Activated naive CD4-positive, alpha-beta T cell (primary cell): ENCODE measurements at regions not wholly inside any gene's neighbourhood (a gene's known extent, or its start where the extent isn't known, plus 50 kb on each side); places are given as distances from the start of the nearest gene placed in this dataset.

ENCODE experiments used
- DNase-seq, 4 experiments: peaks; one replicate each; lab custom pipeline; 2025; lab: John Stamatoyannopoulos, UW

GRCh38 chr3:31004025-31004678 lies 109.7 kb upstream of the GADL1 start:
- DNase-seq: no peak

DNA sequence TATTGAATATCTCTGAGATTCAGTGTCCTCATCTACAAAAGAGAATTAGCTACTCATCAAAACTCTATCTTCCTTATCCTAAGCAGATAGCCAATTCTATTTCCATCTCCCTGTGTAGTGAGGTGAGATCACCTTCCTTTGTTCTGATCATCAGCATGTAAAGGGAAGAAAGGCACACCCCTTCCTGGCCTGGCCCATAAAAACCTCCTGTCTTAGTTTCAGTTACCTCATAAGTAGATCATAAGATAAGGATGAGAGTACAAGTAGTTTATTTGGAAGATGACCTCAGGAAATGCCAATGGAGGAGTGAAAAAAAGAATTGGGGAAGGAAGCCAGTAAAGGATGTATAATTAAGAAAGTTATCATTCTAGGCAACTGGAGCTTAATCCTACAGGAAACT lies 114.5 kb upstream of the GADL1 start:
- no peak for DNase-seq

GRCh38 chr3:31009881-31010280 lies 115.4 kb upstream of the GADL1 start:
- no peak for DNase-seq

GRCh38 chr3:31010491-31010890 lies 116.0 kb upstream of the GADL1 start:
- DNase-seq: no peak

DNA sequence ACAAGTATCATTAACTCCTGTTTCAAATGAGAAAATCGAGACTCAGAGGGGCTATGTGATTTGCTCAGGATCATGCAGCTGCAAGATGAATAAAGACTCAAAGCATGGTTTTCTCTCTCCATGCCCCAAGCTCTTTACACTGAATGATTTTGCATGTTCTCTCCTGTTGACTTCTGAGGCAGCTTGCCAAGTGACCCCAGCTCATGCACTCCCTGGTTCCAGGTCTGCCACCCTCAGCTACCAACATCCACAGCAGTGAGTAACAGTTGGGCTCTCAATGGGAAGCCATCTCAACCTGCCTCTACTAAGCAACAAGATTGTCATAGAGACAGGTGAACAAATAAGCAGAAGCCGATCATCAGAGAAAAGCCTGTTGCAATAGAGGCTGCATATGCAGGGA lies 116.9 kb upstream of the GADL1 start:
- DNase-seq: no peak

DNA sequence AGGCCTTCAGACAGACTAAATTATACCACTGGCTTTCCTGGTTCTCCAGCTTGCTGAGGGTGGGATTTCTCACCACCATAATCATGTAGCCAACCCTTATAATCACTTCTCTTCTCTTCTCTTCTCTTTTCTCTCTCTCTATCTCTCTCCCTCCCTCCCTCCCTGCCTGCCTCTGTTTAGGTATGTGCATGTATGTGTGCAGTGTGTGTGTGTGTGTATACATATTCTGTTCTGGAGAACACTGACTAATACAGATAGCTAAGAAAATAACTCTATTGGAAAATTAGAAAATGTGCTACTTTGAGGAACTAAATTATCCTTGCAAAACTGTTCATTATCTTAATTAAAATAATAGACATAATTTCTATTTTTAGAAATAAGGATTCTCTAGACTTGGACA lies 118.6 kb upstream of the GADL1 start:
- no peak for DNase-seq

DNA sequence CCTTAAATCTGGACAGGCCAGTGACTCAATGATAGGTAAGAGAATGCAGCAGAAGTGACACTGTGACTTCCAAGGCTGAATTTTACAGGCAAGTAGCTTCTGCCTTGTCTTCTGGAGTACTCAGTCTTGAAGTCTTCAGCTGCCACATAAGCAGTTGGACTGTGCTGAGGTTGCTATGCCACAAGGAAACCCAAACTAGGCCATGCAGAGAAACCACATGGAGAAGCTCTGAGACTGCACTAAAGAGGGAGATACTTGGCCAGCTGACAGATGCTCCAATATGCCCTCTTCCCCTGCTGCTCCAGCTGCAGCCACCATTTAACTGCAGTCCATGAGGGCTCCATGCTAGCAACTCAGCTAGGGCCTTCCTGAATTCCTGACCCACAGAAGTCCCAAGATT lies 119.4 kb upstream of the GADL1 start:
- no peak for DNase-seq

DNA sequence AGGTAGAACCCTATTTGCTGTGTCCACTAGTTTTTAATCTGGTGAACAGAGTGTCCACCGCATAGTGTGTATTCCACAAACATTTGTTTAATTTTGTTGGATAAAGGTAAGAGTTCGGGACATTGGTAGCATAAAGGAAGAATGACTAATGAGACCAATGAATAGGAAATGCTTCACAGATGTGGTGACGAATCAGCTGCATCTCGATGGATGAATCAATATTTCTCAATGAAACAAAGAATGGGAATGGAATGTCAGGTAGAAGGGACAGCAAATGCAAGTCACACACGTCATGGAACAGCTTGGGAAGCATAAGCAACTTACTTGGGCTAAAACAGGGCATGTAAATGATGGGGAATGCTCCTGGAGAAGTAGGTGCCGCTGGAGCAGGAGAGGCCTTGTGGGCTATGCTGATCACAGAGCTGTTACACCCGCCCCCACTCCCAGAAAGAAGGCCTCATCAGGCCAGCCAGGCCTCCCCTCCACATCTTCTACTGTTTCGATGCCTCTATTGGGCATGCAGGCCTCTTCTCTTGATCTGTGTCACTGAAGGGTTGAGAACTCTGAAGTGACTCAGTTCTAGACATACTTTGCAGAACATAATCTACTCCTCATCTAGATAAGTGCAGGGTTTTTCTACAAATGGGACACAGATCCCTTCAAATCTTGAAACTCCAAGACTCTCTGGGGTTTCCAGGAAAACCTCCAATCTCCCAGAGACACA lies 120.0 kb upstream of the GADL1 start:
- DNase-seq: no peak

- no peak for DNase-seq
Observed at GRCh38 chr3:31016196-31016595, 121.7 kb upstream of the GADL1 start.

- DNase-seq: no peak
Observed at GRCh38 chr3:31022716-31023115, 128.3 kb upstream of the GADL1 start.

DNA sequence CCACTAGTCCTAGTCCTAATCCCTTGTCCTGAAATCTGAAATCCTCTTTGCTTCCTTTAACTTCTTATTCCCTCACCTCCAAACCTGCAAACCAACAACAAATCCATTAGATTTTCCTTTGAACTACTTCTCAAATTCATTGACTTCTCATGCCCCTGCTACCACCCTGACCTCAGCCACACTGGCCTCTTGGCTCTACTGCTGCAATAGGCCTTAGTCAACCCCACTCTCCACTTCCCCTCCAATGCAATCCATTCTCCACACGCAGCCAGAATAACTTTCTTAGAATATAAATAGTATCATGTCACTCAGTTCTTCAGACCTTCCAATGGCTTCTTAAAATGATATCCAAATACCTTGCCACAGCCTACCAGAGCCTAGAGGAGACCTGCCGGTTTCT lies 131.1 kb upstream of the GADL1 start:
- no peak for DNase-seq

DNA sequence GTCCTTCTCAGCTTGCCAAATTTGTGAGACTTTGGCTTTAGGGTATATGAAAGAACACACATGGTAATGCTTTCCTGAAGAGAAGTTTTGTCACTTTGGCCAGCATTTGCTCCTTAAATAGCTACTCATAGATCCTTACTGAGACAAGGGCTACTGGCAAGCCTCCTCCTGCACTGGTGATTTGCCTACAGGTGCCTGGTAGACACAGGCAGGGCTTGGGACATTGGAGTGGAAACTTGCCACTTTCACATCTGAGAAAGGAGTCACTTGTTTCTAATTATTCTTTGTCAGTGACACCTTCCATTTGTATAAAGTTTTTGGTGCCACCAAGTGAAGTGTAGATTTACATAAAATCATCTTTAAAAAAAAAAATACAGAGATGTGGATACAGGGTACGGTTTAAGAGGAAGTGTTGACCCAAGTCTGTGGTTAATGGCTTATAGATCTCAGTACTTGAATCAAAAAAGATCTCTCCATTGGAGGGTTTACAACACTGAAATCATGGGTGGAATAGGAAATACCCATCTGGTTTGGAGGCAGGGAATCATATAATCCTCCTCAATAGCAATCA lies 132.8 kb upstream of the GADL1 start:
- DNase-seq: no peak

DNA sequence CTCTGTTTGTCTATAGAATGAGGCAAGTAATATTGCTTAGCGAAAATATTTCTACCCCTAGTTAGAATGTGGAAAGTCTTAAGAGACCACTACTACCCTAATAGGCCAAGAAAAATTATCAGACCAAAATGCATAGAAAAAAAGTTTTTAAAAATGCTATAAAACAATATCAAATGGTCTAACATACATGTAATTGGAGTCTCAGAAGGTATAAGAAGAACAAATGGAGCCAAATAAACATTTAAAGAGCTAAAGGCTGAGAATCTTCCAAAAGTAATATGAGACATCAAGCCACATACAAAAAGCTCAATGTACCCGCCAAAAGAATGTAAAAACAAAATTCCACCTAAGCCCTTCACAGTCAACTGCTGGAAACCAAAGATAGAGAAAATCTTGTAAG lies 133.5 kb upstream of the GADL1 start:
- no peak for DNase-seq

- DNase-seq: no peak
Observed at GRCh38 chr3:31028766-31029165, 134.3 kb upstream of the GADL1 start.

- no peak for DNase-seq
Observed at GRCh38 chr3:31029706-31030105, 135.2 kb upstream of the GADL1 start.

DNA sequence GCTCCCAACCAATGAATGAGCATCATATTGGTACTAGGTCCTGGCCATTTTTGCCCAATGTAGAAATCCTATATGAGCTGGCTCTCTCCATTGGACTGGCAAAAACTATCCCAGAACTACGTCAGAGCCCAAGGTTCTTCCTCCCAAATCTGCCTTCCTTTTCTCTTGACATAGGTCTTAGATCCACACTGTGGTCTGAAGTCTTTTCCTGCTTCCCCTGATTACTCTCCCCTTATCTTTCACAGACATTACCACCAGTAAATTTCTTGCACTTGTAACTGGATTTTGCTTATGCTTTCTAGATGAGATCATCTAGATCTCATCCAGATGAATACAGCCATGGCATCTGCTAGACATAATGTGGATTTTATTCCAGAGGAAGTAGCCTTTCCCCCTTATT lies 141.2 kb upstream of the GADL1 start:
- no peak for DNase-seq

DNA sequence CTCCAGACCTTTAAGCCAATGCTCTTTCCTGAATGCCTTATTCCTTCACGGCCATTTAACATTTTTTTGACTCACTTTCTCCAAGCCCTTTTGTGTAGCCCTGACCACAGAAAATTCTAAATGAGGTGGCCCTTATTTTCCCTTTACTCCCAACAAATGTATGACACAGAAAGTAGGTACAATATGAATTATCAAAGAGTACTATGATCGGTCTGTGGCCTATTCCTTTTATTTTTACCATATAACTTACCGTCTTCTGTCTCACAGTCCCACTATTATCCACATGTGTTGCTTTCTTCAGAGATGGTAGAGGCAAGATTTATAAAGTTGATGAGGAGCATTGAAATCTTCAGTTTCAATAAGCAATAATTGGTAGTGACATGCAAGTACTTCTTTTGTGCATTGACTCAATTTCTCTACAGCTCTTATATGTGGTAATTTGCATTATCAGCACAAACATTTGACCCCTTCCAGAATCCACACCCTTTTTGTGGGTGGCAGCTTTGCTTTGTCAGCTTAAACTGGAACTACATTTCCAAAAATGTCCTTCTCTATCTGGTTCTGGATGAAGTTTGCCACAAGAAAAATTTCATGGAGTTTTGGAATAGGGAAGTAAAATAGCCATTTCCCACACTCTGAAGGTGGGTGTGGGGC lies 143.8 kb upstream of the GADL1 start:
- DNase-seq: no peak

- no peak for DNase-seq
Observed at GRCh38 chr3:31039145-31039544, 144.7 kb upstream of the GADL1 start.

DNA sequence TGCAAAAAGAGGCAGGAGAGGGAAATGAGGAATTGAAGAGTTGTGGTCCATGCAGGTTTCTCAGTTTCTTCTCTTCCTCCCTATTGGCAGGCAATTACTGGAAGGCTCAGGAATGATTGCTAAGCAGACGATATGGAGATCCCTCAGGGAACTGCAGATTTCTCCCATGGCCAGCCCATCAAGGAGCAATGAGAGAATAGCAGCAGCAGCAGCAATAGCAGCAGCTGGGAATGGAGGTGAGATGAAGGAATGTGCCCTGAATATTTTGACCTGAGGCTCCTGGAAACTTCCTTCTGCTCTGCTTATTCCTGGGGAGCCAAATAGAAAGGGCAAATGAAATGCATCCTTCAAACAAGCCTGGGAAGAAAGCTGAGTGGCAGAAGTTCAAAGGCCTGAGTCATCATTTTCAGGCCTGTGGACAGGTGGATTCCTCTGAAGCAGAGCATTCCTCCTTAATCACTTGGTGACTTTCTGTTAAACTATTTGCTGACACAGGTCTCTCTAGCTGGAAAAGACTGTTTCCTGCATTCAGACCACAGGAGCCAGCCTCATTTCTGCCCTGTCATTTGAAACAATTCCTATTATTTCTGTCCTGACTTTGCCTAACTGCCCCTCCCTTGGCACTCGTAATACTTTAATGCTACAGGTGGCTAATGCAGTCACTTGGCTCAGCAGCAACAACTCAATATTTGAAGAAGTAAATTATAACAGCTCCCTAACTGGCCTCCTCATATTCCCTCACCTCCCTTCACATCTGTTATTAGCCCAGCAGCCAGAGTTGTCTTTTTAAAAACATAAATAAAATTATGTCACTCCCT lies 146.9 kb upstream of the GADL1 start:
- DNase-seq: no peak

DNA sequence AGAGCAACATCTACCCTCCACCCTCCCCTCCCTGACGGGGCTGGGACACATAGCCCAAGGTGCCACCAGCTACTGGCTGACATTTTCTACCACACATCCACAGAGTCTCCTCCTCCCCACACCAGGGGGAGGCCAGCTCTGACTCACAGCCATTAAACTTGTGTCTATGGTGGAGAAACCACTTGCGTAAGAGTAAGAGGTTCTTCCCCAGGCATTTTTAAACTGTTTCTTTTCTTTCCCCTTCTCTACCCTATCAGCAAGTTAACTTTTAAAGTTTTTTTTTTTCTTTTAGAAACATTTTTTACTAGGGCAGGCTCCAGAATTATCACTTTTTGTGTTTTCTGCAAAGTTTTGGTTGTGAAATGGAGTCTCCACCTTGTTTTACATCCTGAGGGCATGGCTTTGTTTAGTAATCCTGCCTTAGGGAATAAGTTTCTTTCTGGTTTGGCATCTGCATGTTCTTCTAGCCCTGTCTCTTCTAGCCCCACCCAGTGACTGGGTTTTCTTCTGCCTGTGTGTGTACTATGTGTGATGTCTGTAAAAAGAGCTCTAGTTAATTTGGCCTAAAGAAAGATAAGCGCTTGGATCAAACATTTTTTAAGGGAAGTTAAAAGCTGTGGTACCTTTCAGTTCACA lies 148.8 kb upstream of the GADL1 start:
- DNase-seq: no peak

DNA sequence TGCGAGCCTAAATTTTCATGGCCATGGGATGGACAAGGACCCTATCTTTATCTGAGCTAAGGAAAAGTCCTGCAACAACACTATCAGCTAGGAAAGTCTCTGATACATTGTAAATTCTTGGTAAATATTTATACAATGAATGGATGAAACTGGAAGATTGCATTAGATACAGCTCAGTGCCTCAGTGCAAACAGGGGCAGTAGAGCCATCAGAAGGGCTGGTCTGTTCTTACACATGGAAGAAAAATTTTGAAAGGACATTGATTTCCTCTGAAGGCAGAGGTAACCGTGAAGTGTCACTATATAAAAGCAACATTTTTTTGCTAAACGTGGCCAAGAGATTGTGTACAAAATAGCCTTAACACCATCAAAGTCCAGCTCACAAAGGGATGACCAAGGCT lies 153.2 kb upstream of the GADL1 start:
- no peak for DNase-seq

GRCh38 chr3:31048143-31048542 lies 153.7 kb upstream of the GADL1 start:
- DNase-seq: no peak
